ENCODE measurements at regions not wholly inside any gene's neighbourhood (a gene's known extent, or its start where the extent isn't known, plus 50 kb on each side); places are given as distances from the start of the nearest gene placed in this dataset.

DNA sequence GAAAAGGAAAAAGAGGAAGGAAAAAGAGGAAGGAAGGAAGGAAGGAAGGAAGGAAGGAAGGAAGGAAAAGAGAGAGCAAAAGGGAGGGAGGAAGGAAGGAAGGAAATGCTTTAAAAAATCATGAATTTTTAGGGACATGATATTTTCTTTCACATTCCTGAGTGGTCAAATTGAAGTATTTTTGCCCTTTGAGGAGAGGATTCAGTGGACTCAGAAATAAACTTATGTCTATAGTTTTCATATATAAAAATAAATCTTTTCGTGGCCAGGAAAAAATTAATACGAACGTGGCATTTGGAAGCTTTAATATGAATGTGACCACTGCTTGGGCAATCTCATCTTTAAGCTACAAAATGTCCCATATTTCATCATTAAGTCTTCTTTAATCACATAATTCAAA is 183.0 kb upstream of the TMCO5A start:
- no peaks in the 10 kb centered on the region for H3K4me1 ChIP-seq (ENCODE audit: insufficient read depth, low read length)
- no peak overlapping the region for H4K5ac ChIP-seq (ENCODE audit: insufficient read length, low read depth, low read length)
- H3K9me3 ChIP-seq (ENCODE audit: control insufficient read depth, low read depth, low read length): no peaks in the 10 kb centered on the region
- H2AK5ac ChIP-seq (ENCODE audit: insufficient read length, low read length): no peak overlapping the region
- H2BK120ac ChIP-seq (ENCODE audit: low read depth, low read length, poor library complexity, severe bottlenecking): no peak overlapping the region
- no peak for DNase-seq
- H3K56ac ChIP-seq (ENCODE audit: insufficient read length, low read depth, low read length): no peak overlapping the region
- no peaks in the 10 kb centered on the region for H3K23me2 ChIP-seq (ENCODE audit: insufficient read length, low read depth, low read length, poor library complexity, severe bottlenecking)
- H2AFZ ChIP-seq (ENCODE audit: low read length): no peak overlapping the region
- no peaks in the 10 kb centered on the region for H3K79me2 ChIP-seq (ENCODE audit: insufficient read depth, low read length)
- no peaks in the 10 kb centered on the region for H4K20me1 ChIP-seq (ENCODE audit: control insufficient read depth, insufficient read depth, insufficient read length)
- no peaks in the 10 kb centered on the region for H3K79me1 ChIP-seq (ENCODE audit: insufficient read depth, low read depth, low read length, poor library complexity, severe bottlenecking)
- H3K4me2 ChIP-seq (ENCODE audit: insufficient read depth, insufficient read length, low read length): no peak overlapping the region
- no CpG with 5 or more reads among the region's 3 CpGs for WGBS (ENCODE audit: extremely low coverage, insufficient read length, low lambda C conversion rate)
- no peaks in the 10 kb centered on the region for H3K27me3 Mint-ChIP-seq (ENCODE audit: low read depth)
- no peak overlapping the region for H3K4ac ChIP-seq (ENCODE audit: low read depth, low read length)
- no peaks in the 10 kb centered on the region for H3K27me3 ChIP-seq (ENCODE audit: insufficient read depth, low read length)
- H2BK15ac ChIP-seq (ENCODE audit: low read depth, low read length): no peak overlapping the region
- no peak overlapping the region for H3T11ph ChIP-seq (ENCODE audit: low read length)
- H3K27ac Mint-ChIP-seq: no peak overlapping the region
- H3K4me3 Mint-ChIP-seq: no peak overlapping the region
- H3K27ac ChIP-seq (ENCODE audit: insufficient read length, low read depth, low read length): no peak overlapping the region
- H3K9ac ChIP-seq (ENCODE audit: extremely low read depth, insufficient read length, low read length): no peak overlapping the region
- peaks cover 2 to 4% (median 2%) of the 10 kb centered on the region in 3 experiments; a peak in 2 of 7 replicates for H3K36me3 Mint-ChIP-seq (ENCODE audit: insufficient read depth in 1 of 3, low read depth in 3 of 3)
- no peak overlapping the region for H4K91ac ChIP-seq (ENCODE audit: insufficient read length, low read depth, low read length)
- TF ChIP-seq, protein P1, sequence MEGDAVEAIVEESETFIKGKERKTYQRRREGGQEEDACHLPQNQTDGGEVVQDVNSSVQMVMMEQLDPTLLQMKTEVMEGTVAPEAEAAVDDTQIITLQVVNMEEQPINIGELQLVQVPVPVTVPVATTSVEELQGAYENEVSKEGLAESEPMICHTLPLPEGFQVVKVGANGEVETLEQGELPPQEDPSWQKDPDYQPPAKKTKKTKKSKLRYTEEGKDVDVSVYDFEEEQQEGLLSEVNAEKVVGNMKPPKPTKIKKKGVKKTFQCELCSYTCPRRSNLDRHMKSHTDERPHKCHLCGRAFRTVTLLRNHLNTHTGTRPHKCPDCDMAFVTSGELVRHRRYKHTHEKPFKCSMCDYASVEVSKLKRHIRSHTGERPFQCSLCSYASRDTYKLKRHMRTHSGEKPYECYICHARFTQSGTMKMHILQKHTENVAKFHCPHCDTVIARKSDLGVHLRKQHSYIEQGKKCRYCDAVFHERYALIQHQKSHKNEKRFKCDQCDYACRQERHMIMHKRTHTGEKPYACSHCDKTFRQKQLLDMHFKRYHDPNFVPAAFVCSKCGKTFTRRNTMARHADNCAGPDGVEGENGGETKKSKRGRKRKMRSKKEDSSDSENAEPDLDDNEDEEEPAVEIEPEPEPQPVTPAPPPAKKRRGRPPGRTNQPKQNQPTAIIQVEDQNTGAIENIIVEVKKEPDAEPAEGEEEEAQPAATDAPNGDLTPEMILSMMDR (conservative IDR thresholded peaks at IDR 0.05): no peak
- peaks cover 9 to 21% of the 10 kb centered on the region in 2 experiments; a peak in 3 of 5 replicates for H3K9me3 Mint-ChIP-seq
- no peak overlapping the region for H3K18ac ChIP-seq (ENCODE audit: insufficient read length, low read depth, low read length)
- H3K14ac ChIP-seq (ENCODE audit: insufficient read depth, low read length): no peak overlapping the region
- no peak overlapping the region for H2BK12ac ChIP-seq (ENCODE audit: insufficient read length, low read depth, low read length)
- H4K8ac ChIP-seq (replicated peaks; ENCODE audit: insufficient read length, low read depth, low read length): no peak overlapping the region
- H3K23ac ChIP-seq (ENCODE audit: insufficient read length, low read depth, low read length): no peak overlapping the region
- no peaks in the 10 kb centered on the region for H3K4me1 Mint-ChIP-seq
- no peak overlapping the region for H2BK5ac ChIP-seq (ENCODE audit: insufficient read length, low read length)
- no peak overlapping the region for H2BK20ac ChIP-seq (ENCODE audit: low read depth, low read length, poor library complexity, severe bottlenecking)
